ENCODE measurements at regions not wholly inside any gene's neighbourhood (a gene's known extent, or its start where the extent isn't known, plus 50 kb on each side); places are given as distances from the start of the nearest gene placed in this dataset.

DNA sequence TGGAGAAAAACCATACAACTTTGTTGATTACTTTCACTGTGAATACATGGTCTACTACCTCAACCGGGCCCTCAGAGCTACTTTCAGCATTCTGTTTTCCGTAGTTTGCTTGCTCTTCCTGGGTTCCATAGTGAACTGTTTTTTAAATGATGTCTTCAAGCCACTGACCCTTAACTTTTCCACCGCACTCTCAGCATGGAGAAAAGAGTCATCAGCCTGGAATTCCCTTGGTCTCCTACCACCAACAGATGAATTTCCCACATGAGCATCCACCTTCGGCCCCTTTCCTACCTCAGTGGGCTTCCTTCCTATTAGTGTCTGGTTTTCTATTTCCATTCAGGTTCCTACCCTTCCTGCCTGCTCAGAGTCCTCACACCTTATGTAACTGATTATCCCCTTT, 135.9 kb upstream of the ADAMTSL1 start:
- Histone ChIP-seq H3K4me3 (no peak overlapping the region), H3K36me3 (no peaks in the 10 kb centered on the region), H3K27me3 (no peaks in the 10 kb centered on the region), H3K4me1 (no peaks in the 10 kb centered on the region), H3K9me3 (no peaks in the 10 kb centered on the region), H3K27ac (no peak overlapping the region)
- intact Hi-C loops (cut with DNase I) = no loop called here
- WGBS, 2 donors = 86 to 94% methylated on average over 4 of the region's 4 CpGs
- no peak for TF ChIP-seq POLR2A (IDR thresholded peaks at IDR 0.05)
- TF ChIP-seq, protein P1, sequence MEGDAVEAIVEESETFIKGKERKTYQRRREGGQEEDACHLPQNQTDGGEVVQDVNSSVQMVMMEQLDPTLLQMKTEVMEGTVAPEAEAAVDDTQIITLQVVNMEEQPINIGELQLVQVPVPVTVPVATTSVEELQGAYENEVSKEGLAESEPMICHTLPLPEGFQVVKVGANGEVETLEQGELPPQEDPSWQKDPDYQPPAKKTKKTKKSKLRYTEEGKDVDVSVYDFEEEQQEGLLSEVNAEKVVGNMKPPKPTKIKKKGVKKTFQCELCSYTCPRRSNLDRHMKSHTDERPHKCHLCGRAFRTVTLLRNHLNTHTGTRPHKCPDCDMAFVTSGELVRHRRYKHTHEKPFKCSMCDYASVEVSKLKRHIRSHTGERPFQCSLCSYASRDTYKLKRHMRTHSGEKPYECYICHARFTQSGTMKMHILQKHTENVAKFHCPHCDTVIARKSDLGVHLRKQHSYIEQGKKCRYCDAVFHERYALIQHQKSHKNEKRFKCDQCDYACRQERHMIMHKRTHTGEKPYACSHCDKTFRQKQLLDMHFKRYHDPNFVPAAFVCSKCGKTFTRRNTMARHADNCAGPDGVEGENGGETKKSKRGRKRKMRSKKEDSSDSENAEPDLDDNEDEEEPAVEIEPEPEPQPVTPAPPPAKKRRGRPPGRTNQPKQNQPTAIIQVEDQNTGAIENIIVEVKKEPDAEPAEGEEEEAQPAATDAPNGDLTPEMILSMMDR (IDR thresholded peaks at IDR 0.05) = no peak
- no peak for DNase-seq

GRCh38 chr9:18343784-18344183, 130.2 kb upstream of the ADAMTSL1 start:
- Histone ChIP-seq H3K4me1 (no peaks in the 10 kb centered on the region), H3K27ac (no peak overlapping the region), H3K27me3 (no peaks in the 10 kb centered on the region), H3K36me3 (no peaks in the 10 kb centered on the region), H3K4me3 (no peak overlapping the region), H3K9me3 (no peaks in the 10 kb centered on the region)
- no peak for DNase-seq
- 74 to 84% methylated on average over 2 of the region's 2 CpGs for WGBS, 2 donors
- intact Hi-C loops (cut with DNase I) = no loop called here
- no peak for TF ChIP-seq POLR2A (IDR thresholded peaks at IDR 0.05)
- TF ChIP-seq, protein P1 (IDR thresholded peaks at IDR 0.05) = no peak

DNA sequence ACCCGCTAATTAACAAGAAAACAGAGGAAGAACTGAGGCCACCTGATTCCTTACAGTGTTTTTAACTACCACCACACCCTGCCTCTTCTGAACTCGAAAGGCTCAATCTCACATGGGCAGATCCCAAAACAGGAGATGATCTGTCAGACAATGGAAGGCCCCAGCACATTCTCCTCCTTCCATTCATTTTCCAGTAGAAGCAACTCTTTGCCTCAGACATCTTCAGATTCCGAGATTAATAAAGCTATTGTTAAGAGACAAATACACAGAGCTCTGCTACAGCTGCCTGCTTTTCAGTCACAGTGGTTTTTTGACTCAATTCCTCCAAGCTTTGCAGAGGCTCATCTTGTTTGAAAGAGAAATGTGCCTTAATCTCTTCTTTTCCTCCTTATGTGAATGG, 127.2 kb upstream of the ADAMTSL1 start:
- no peaks in the 10 kb centered on the region for H3K36me3 ChIP-seq
- intact Hi-C loops (cut with DNase I) = no loop called here
- H3K9me3 ChIP-seq = no peaks in the 10 kb centered on the region
- TF ChIP-seq POLR2A (IDR thresholded peaks at IDR 0.05) = no peak
- TF ChIP-seq, protein P1 (IDR thresholded peaks at IDR 0.05) = no peak
- no peaks in the 10 kb centered on the region for H3K27me3 ChIP-seq
- no peak overlapping the region for H3K27ac ChIP-seq
- H3K4me1 ChIP-seq = no peaks in the 10 kb centered on the region
- WGBS, 2 donors = 70 to 80% methylated on average over 3 of the region's 3 CpGs
- no peak for DNase-seq
- no peak overlapping the region for H3K4me3 ChIP-seq

DNA sequence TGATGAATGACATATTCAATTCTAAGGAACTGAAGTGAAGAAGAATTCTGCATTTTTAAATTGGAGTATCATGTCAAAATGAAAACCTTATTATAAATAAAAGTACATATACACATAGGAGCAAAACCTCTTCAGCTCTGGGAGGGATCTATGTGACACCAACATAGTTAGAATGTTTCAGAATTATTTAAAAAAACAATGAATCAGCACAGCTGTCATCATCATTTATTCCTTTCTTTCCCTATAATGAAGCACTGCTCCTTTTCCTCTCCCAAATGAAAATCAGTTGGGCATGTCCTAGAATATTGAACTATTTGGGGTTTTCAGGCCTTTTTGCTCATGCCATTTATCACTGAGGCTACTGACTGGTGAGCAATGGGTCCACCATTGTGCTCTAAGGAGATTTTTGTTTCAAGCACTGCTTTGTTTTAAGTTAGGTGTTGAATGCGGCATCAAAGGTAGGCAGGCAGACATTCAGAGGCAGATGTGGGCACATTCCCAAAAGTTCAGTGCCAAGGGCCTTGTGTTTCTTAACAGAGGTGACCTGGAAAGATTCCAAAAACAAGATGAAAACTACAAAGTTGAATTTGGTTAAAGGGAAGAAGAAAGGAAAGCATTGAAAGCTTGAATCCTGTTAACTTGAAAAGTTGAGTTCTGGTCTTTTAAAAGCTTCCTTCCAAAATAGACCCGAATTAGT, 126.4 kb upstream of the ADAMTSL1 start:
- TF ChIP-seq, protein P1 (IDR thresholded peaks at IDR 0.05) = no peak
- no peak for TF ChIP-seq POLR2A (IDR thresholded peaks at IDR 0.05)
- Histone ChIP-seq H3K4me1 (no peaks in the 10 kb centered on the region), H3K27me3 (no peaks in the 10 kb centered on the region), H3K4me3 (no peak overlapping the region), H3K27ac (no peak overlapping the region), H3K9me3 (no peaks in the 10 kb centered on the region), H3K36me3 (no peaks in the 10 kb centered on the region)
- intact Hi-C loops (cut with DNase I) = no loop called here
- WGBS, 2 donors = 28 to 54% methylated on average over 2 of the region's 2 CpGs
- no peak for DNase-seq

DNA sequence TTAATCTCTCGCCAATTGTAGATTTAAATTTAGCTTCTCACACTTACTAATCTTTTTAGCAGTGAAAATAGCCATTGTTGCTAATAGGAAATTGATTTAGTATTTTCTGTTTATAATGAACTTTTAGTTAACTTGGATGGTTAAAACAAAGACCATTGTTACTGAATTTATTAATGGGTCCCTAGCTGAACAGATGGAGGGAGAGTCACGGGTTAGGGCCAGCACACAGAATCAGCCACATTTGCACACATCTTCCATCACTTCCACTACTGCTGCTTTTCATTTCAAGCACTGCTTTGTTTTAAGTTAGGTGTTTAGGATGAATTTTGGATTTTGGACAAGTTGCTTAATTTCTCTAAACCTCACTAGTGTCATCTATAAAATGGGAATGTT, 125.9 kb upstream of the ADAMTSL1 start:
- H3K36me3 ChIP-seq = no peaks in the 10 kb centered on the region
- 58 to 60% methylated on average over 2 of the region's 2 CpGs for WGBS, 2 donors

More for the DNA sequence above, 125.9 kb upstream of the ADAMTSL1 start:
- Histone ChIP-seq H3K4me1 (no peaks in the 10 kb centered on the region), H3K27me3 (no peaks in the 10 kb centered on the region), H3K27ac (no peak overlapping the region), H3K4me3 (no peak overlapping the region), H3K9me3 (no peaks in the 10 kb centered on the region)
- no peak for TF ChIP-seq POLR2A (IDR thresholded peaks at IDR 0.05)
- TF ChIP-seq, protein P1 (IDR thresholded peaks at IDR 0.05) = no peak
- no peak for DNase-seq
- intact Hi-C loops (cut with DNase I) = no loop called here

Data from esophagus squamous epithelium (tissue), 5 donors.